MM.1S (cell line): ENCODE measurements at regions not wholly inside any gene's neighbourhood (a gene's known extent, or its start where the extent isn't known, plus 50 kb on each side); places are given as distances from the start of the nearest gene placed in this dataset.

ENCODE experiments used
- EZH2 ChIP-seq: fragments of 300-600 bp; sonication (generic); optimal IDR thresholded peaks from 2 replicates; pipeline ENCODE3; 2017; ENCODE audit warnings: low read depth, mild to moderate bottlenecking, antibody characterized with exemption, low read length, mixed read lengths
- EZH2phosphoT487 ChIP-seq: fragments of 300-600 bp; sonication (generic); IDR thresholded peaks from 2 replicates; pipeline ENCODE4 v1.6.1; 2018; ENCODE audit warnings: antibody characterized with exemption, low read length
- TF ChIP-seq, protein P1 (sequence below): fragments of 300-600 bp; sonication (generic); IDR thresholded peaks from 2 replicates; pipeline ENCODE4 v1.5.1; 2016; ENCODE audit warnings: antibody characterized with exemption, low read length, mixed read lengths

DNA sequence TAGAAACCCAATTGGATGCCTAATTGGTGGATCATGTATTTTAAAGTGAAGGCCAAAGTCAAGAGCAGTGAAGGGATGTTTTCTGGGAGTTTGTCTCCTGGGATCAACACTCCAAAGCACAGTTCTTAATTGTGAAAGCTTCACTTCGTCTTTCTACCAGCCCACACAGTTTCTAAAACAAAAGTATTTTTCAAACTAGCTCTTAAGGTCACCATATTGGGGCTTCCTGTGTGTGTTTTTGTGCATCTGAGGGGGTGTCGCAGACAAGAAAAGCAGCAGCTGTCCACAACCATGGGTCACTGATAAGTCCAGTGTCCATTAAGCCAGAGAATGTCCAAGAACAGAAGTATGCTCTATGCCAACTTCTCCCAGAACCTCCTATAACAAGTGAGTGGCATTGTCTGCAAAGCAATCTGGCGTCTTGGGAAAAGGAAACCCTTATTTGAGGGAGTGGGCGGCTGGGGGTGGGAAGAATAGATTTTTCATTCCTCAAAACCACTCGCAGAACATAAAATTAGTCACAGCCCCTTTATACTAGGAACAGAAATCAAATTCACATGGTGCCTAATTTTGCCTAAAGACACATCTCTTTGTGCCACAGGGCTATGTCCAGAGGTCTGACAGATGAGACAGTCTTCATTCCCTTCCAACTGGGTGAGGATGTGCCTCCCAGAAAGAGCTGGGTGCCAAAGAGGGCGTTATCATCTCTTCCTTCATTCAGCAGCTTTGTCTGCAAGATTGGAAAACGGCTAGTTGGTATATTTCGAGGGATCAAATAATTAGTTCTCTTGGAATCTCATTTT is 610.4 kb downstream of the BCOR start:
- TF ChIP-seq, protein P1, sequence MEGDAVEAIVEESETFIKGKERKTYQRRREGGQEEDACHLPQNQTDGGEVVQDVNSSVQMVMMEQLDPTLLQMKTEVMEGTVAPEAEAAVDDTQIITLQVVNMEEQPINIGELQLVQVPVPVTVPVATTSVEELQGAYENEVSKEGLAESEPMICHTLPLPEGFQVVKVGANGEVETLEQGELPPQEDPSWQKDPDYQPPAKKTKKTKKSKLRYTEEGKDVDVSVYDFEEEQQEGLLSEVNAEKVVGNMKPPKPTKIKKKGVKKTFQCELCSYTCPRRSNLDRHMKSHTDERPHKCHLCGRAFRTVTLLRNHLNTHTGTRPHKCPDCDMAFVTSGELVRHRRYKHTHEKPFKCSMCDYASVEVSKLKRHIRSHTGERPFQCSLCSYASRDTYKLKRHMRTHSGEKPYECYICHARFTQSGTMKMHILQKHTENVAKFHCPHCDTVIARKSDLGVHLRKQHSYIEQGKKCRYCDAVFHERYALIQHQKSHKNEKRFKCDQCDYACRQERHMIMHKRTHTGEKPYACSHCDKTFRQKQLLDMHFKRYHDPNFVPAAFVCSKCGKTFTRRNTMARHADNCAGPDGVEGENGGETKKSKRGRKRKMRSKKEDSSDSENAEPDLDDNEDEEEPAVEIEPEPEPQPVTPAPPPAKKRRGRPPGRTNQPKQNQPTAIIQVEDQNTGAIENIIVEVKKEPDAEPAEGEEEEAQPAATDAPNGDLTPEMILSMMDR, result no peak
- TF ChIP-seq EZH2phosphoT487, result no peak
- TF ChIP-seq EZH2, result no peak
